HG03097 (cell line): ENCODE measurements at regions not wholly inside any gene's neighbourhood (a gene's known extent, or its start where the extent isn't known, plus 50 kb on each side); places are given as distances from the start of the nearest gene placed in this dataset.

Source experiments
- ATAC-seq: cut with Tn5 transposase; IDR thresholded peaks from one replicate; pipeline ENCODE4 v1.9.1; 2021; ENCODE audit not compliant: unreplicated experiment, low FRiP score

- no peak for ATAC-seq
These were observed 725.1 kb upstream of the CDH7 start for GRCh38 chr18:65025756-65026155.

- no peak for ATAC-seq
These were observed 729.8 kb upstream of the CDH7 start for GRCh38 chr18:65021021-65021420.

- no peak for ATAC-seq
These were observed 732.6 kb upstream of the CDH7 start for GRCh38 chr18:65018184-65018583.

- no peak for ATAC-seq
These were observed 733.4 kb upstream of the CDH7 start for GRCh38 chr18:65017372-65017760.

GRCh38 chr18:65016631-65017371 lies 734.0 kb upstream of the CDH7 start:
- ATAC-seq = no peak

- ATAC-seq = no peak
These were observed 756.4 kb upstream of the CDH7 start for GRCh38 chr18:64994370-64994769.

GRCh38 chr18:64993695-64994094 lies 757.1 kb upstream of the CDH7 start:
- no peak for ATAC-seq

- no peak for ATAC-seq
These were observed 758.2 kb upstream of the CDH7 start for GRCh38 chr18:64992654-64993053.

GRCh38 chr18:64991102-64991501 lies 759.7 kb upstream of the CDH7 start:
- ATAC-seq = no peak

- ATAC-seq = no peak
These were observed 763.8 kb upstream of the CDH7 start for GRCh38 chr18:64986906-64987495.

GRCh38 chr18:64983497-64984238 lies 767.1 kb upstream of the CDH7 start:
- no peak for ATAC-seq

GRCh38 chr18:64982414-64983055 lies 768.3 kb upstream of the CDH7 start:
- no peak for ATAC-seq

GRCh38 chr18:64981915-64982314 lies 768.9 kb upstream of the CDH7 start:
- no peak for ATAC-seq

GRCh38 chr18:64979791-64980190 lies 771.0 kb upstream of the CDH7 start:
- ATAC-seq = no peak

GRCh38 chr18:64974391-64975125 lies 776.3 kb upstream of the CDH7 start:
- ATAC-seq = no peak

GRCh38 chr18:64972545-64972944 lies 778.3 kb upstream of the CDH7 start:
- ATAC-seq = no peak

GRCh38 chr18:64966667-64967066 lies 784.1 kb upstream of the CDH7 start:
- no peak for ATAC-seq

GRCh38 chr18:64956465-64956864 lies 794.3 kb upstream of the CDH7 start:
- ATAC-seq = no peak

GRCh38 chr18:64949885-64950284 lies 800.9 kb upstream of the CDH7 start:
- no peak for ATAC-seq

GRCh38 chr18:64936671-64937070 lies 787.8 kb upstream of the LINC00305 start:
- ATAC-seq = no peak

GRCh38 chr18:64929036-64929435 lies 780.1 kb upstream of the LINC00305 start:
- no peak for ATAC-seq
